PC-9 (cell line): ENCODE measurements at regions not wholly inside any gene's neighbourhood (a gene's known extent, or its start where the extent isn't known, plus 50 kb on each side); places are given as distances from the start of the nearest gene placed in this dataset.

Source experiments
- BruUV-seq: library from RNA; stranded (reverse); fragments of 400-500 nt; replicated peaks from 2 replicates; lab custom pipeline; 2021; lab: Mats Ljungman, UMichigan
- CTCF ChIA-PET: fragments of 300-600 bp; sonication (Branson Sonifier 250); formaldehyde crosslinking; loops from one replicate; lab custom pipeline; 2022; ENCODE audit warnings: antibody characterized with exemption; lab: Charles Lee
- POLR2A ChIA-PET: fragments of 300-600 bp; sonication (Branson Sonifier 250); formaldehyde crosslinking; loops from one replicate; lab custom pipeline; 2022; ENCODE audit warnings: antibody characterized with exemption; ENCODE audit not compliant: unreplicated experiment; lab: Charles Lee
- DNase-seq, 2 experiments: peaks; one replicate each; pipeline versions ENCODE4 v3.0.0 to v3.0.0-alpha.2; 2015 to 2022; ENCODE audit warnings: mixed read lengths in 1 of 2
- H2AFZ ChIP-seq: fragments of 200-600 bp; sonication (generic); 2 replicates; pipeline ENCODE4 v1.8.1; 2017; ENCODE audit warnings: antibody characterized with exemption
- H3F3A ChIP-seq: fragments of 200-600 bp; sonication (generic); 2 replicates; pipeline ENCODE4 v1.8.1; 2017; ENCODE audit warnings: antibody characterized with exemption, mild to moderate bottlenecking, low read depth; ENCODE audit not compliant: insufficient read depth
- H3K27ac ChIP-seq: fragments of 200-600 bp; sonication (generic); 2 replicates; pipeline ENCODE4 v1.6.1; 2016; ENCODE audit warnings: mixed run types
- H3K27me3 ChIP-seq: fragments of 200-600 bp; sonication (generic); 2 replicates; pipeline ENCODE4 v1.6.1; 2016; ENCODE audit warnings: low read depth, mixed run types; ENCODE audit not compliant: insufficient read depth
- H3K36me3 ChIP-seq: fragments of 200-600 bp; sonication (generic); 2 replicates; pipeline ENCODE4 v1.6.1; 2016; ENCODE audit warnings: low read depth, mixed run types
- H3K4me1 ChIP-seq: fragments of 200-600 bp; sonication (generic); replicated peaks from 2 replicates; pipeline ENCODE4 v1.6.1; 2016; ENCODE audit warnings: mixed run types; ENCODE audit not compliant: insufficient read depth
- H3K4me2 ChIP-seq: fragments of 200-600 bp; sonication (generic); 2 replicates; pipeline ENCODE4 v1.6.1; 2017; ENCODE audit warnings: mixed run types
- H3K4me3 ChIP-seq: fragments of 200-600 bp; sonication (generic); 2 replicates; pipeline ENCODE4 v1.6.1; 2016; ENCODE audit warnings: mixed run types
- H3K79me2 ChIP-seq: fragments of 200-600 bp; sonication (generic); 2 replicates; pipeline ENCODE4 v1.6.1; 2017; ENCODE audit warnings: low read depth, mixed run types
- H3K9me2 ChIP-seq: fragments of 200-600 bp; sonication (generic); 2 replicates; pipeline ENCODE4 v1.8.1; 2017; ENCODE audit warnings: mild to moderate bottlenecking; ENCODE audit not compliant: insufficient read depth
- H3K9me3 ChIP-seq: fragments of 200-600 bp; sonication (generic); 2 replicates; pipeline ENCODE4 v1.8.1; 2016; ENCODE audit warnings: low read depth; ENCODE audit not compliant: insufficient read depth
- H4K20me1 ChIP-seq: fragments of 200-600 bp; sonication (generic); 2 replicates; pipeline ENCODE4 v1.8.1; 2017; ENCODE audit not compliant: insufficient read depth
- CTCF ChIP-seq: fragments of 200-600 bp; sonication (generic); conservative IDR thresholded peaks from 2 replicates; pipeline ENCODE4 v1.6.1; 2017; ENCODE audit warnings: mixed run types, antibody characterized with exemption, mild to moderate bottlenecking, moderate library complexity
- EZH2 ChIP-seq: fragments of 200-600 bp; sonication (generic); IDR thresholded peaks from 2 replicates; pipeline ENCODE4 v1.8.0; 2017; ENCODE audit warnings: antibody characterized with exemption, low read depth
- intact Hi-C: fragments of 100-400 bp; cut with micrococcal nuclease; formaldehyde crosslinking; loops from one replicate; pipeline ENCODE4 v1.10.0; 2022; ENCODE audit not compliant: unreplicated experiment

DNA sequence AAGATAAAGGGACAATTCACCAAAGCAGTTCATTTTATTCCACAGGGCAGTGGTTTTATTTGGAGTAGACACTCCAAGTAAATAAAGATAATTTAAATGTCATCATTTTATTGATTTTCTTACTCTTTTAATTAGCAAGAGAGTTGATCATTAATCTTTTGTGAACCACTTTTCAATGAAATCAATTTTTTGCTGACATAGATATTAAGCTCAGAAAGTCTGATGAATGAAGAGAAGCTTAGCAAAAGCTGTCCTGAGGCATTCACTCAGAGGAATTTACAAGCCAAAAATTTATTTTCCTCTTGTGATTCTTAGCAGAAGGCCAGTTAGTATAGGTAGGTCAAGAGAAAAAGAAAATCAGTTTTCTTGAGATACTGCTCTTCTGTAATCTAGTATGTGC, 618.0 kb downstream of the CCER1 start:
- H3K9me3 ChIP-seq = no peaks in the 10 kb centered on the region
- no peak overlapping the region for H3K27ac ChIP-seq
- H2AFZ ChIP-seq = no peak overlapping the region
- POLR2A ChIA-PET = no interaction called here
- H3K27me3 ChIP-seq = no peaks in the 10 kb centered on the region
- DNase-seq = no peak
- TF ChIP-seq EZH2 = no peak
- no peak for TF ChIP-seq CTCF
- H3F3A ChIP-seq = no peaks in the 10 kb centered on the region
- no TSS peak for BruUV-seq
- CTCF ChIA-PET = no interaction called here
- H3K36me3 ChIP-seq = no peaks in the 10 kb centered on the region
- H3K79me2 ChIP-seq = no peaks in the 10 kb centered on the region
- intact Hi-C loops = no loop called here
- no peaks in the 10 kb centered on the region; the same call in 1 of the 2 replicates for H3K9me2 ChIP-seq
- no peaks in the 10 kb centered on the region for H3K4me1 ChIP-seq
- no peak overlapping the region for H3K4me3 ChIP-seq
- no peak overlapping the region for H3K4me2 ChIP-seq
- no peaks in the 10 kb centered on the region for H4K20me1 ChIP-seq

- TF ChIP-seq CTCF (no peak), EZH2 (no peak)
- no peak overlapping the region for H2AFZ ChIP-seq
- ChIA-PET POLR2A (no interaction called here), CTCF (no interaction called here)
- H3K9me3 ChIP-seq = no peaks in the 10 kb centered on the region
- H3K79me2 ChIP-seq = no peaks in the 10 kb centered on the region
- H3K4me2 ChIP-seq = no peak overlapping the region
- no peak overlapping the region for H3K27ac ChIP-seq
- no peaks in the 10 kb centered on the region for H4K20me1 ChIP-seq
- no peak overlapping the region for H3K4me3 ChIP-seq
- H3K4me1 ChIP-seq = no peaks in the 10 kb centered on the region
- no peaks in the 10 kb centered on the region for H3F3A ChIP-seq
- no TSS peak for BruUV-seq
- intact Hi-C loops = no loop called here
- no peaks in the 10 kb centered on the region; the same call in 1 of the 2 replicates for H3K9me2 ChIP-seq
- H3K27me3 ChIP-seq = no peaks in the 10 kb centered on the region
- DNase-seq = no peak
- H3K36me3 ChIP-seq = no peaks in the 10 kb centered on the region
Measured at GRCh38 chr12:90335566-90335965, 619.4 kb downstream of the CCER1 start.

- Histone ChIP-seq H3K4me3 (no peak overlapping the region), H3K27me3 (no peaks in the 10 kb centered on the region), H2AFZ (no peak overlapping the region), H3K27ac (no peak overlapping the region), H3K36me3 (no peaks in the 10 kb centered on the region), H3K9me2 (no peaks in the 10 kb centered on the region; the same call in 1 of the 2 replicates), H3K4me2 (no peak overlapping the region), H3K9me3 (no peaks in the 10 kb centered on the region), H3K79me2 (no peaks in the 10 kb centered on the region), H3K4me1 (no peaks in the 10 kb centered on the region), H3F3A (no peaks in the 10 kb centered on the region), H4K20me1 (no peaks in the 10 kb centered on the region)
- BruUV-seq = no TSS peak
- ChIA-PET POLR2A (no interaction called here), CTCF (no interaction called here)
- DNase-seq = no peak
- intact Hi-C loops = no loop called here
- TF ChIP-seq CTCF = no peak
Measured at GRCh38 chr12:90333939-90334338, 621.0 kb downstream of the CCER1 start.
